PC-9 (cell line): ENCODE measurements at regions not wholly inside any gene's neighbourhood (a gene's known extent, or its start where the extent isn't known, plus 50 kb on each side); places are given as distances from the start of the nearest gene placed in this dataset.
A peak's percentile ranks its signal among the peaks of the same experiment; 100 is the strongest.

Source experiments
- BruUV-seq: library from RNA; stranded (reverse); fragments of 400-500 nt; replicated peaks from 2 replicates; lab custom pipeline; 2021; lab: Mats Ljungman, UMichigan
- CTCF ChIA-PET: fragments of 300-600 bp; sonication (Branson Sonifier 250); formaldehyde crosslinking; loops from one replicate; lab custom pipeline; 2022; ENCODE audit warnings: antibody characterized with exemption; lab: Charles Lee
- POLR2A ChIA-PET: fragments of 300-600 bp; sonication (Branson Sonifier 250); formaldehyde crosslinking; loops from one replicate; lab custom pipeline; 2022; ENCODE audit warnings: antibody characterized with exemption; ENCODE audit not compliant: unreplicated experiment; lab: Charles Lee
- DNase-seq, 2 experiments: peaks; one replicate each; pipeline versions ENCODE4 v3.0.0 to v3.0.0-alpha.2; 2015 to 2022; ENCODE audit warnings: mixed read lengths in 1 of 2
- H2AFZ ChIP-seq: fragments of 200-600 bp; sonication (generic); 2 replicates; pipeline ENCODE4 v1.8.1; 2017; ENCODE audit warnings: antibody characterized with exemption
- H3F3A ChIP-seq: fragments of 200-600 bp; sonication (generic); 2 replicates; pipeline ENCODE4 v1.8.1; 2017; ENCODE audit warnings: antibody characterized with exemption, mild to moderate bottlenecking, low read depth; ENCODE audit not compliant: insufficient read depth
- H3K27ac ChIP-seq: fragments of 200-600 bp; sonication (generic); 2 replicates; pipeline ENCODE4 v1.6.1; 2016; ENCODE audit warnings: mixed run types
- H3K27me3 ChIP-seq: fragments of 200-600 bp; sonication (generic); 2 replicates; pipeline ENCODE4 v1.6.1; 2016; ENCODE audit warnings: low read depth, mixed run types; ENCODE audit not compliant: insufficient read depth
- H3K36me3 ChIP-seq: fragments of 200-600 bp; sonication (generic); 2 replicates; pipeline ENCODE4 v1.6.1; 2016; ENCODE audit warnings: low read depth, mixed run types
- H3K4me1 ChIP-seq: fragments of 200-600 bp; sonication (generic); replicated peaks from 2 replicates; pipeline ENCODE4 v1.6.1; 2016; ENCODE audit warnings: mixed run types; ENCODE audit not compliant: insufficient read depth
- H3K4me2 ChIP-seq: fragments of 200-600 bp; sonication (generic); 2 replicates; pipeline ENCODE4 v1.6.1; 2017; ENCODE audit warnings: mixed run types
- H3K4me3 ChIP-seq: fragments of 200-600 bp; sonication (generic); 2 replicates; pipeline ENCODE4 v1.6.1; 2016; ENCODE audit warnings: mixed run types
- H3K79me2 ChIP-seq: fragments of 200-600 bp; sonication (generic); 2 replicates; pipeline ENCODE4 v1.6.1; 2017; ENCODE audit warnings: low read depth, mixed run types
- H3K9me2 ChIP-seq: fragments of 200-600 bp; sonication (generic); 2 replicates; pipeline ENCODE4 v1.8.1; 2017; ENCODE audit warnings: mild to moderate bottlenecking; ENCODE audit not compliant: insufficient read depth
- H3K9me3 ChIP-seq: fragments of 200-600 bp; sonication (generic); 2 replicates; pipeline ENCODE4 v1.8.1; 2016; ENCODE audit warnings: low read depth; ENCODE audit not compliant: insufficient read depth
- H4K20me1 ChIP-seq: fragments of 200-600 bp; sonication (generic); 2 replicates; pipeline ENCODE4 v1.8.1; 2017; ENCODE audit not compliant: insufficient read depth
- CTCF ChIP-seq: fragments of 200-600 bp; sonication (generic); conservative IDR thresholded peaks from 2 replicates; pipeline ENCODE4 v1.6.1; 2017; ENCODE audit warnings: mixed run types, antibody characterized with exemption, mild to moderate bottlenecking, moderate library complexity
- EZH2 ChIP-seq: fragments of 200-600 bp; sonication (generic); IDR thresholded peaks from 2 replicates; pipeline ENCODE4 v1.8.0; 2017; ENCODE audit warnings: antibody characterized with exemption, low read depth
- intact Hi-C: fragments of 100-400 bp; cut with micrococcal nuclease; formaldehyde crosslinking; loops from one replicate; pipeline ENCODE4 v1.10.0; 2022; ENCODE audit not compliant: unreplicated experiment

- Histone ChIP-seq H3K36me3 (no peaks in the 10 kb centered on the region), H3K27ac (no peak overlapping the region), H3K27me3 (no peaks in the 10 kb centered on the region), H2AFZ (peak overlapping the region; percentile 54), H3K9me3 (no peaks in the 10 kb centered on the region), H4K20me1 (no peaks in the 10 kb centered on the region), H3K9me2 (no peaks in the 10 kb centered on the region; the same call in 1 of the 2 replicates), H3K4me2 (no peak overlapping the region), H3K4me1 (no peaks in the 10 kb centered on the region), H3F3A (no peaks in the 10 kb centered on the region), H3K79me2 (no peaks in the 10 kb centered on the region), H3K4me3 (no peak overlapping the region)
- DNase-seq = no peak
- intact Hi-C loops = no loop called here
- POLR2A ChIA-PET = no interaction called here
- BruUV-seq = no TSS peak
- TF ChIP-seq CTCF (no peak), EZH2 (no peak)
- CTCF ChIA-PET = no interaction called here
These were observed 558.8 kb upstream of the CNTNAP2 start for GRCh38 chr7:145557805-145558204.

GRCh38 chr7:145543242-145543641 is 573.4 kb upstream of the CNTNAP2 start:
- no peak overlapping the region for H3K27ac ChIP-seq
- DNase-seq = no peak
- no peaks in the 10 kb centered on the region for H4K20me1 ChIP-seq
- H3K9me2 ChIP-seq = no peaks in the 10 kb centered on the region
- no peaks in the 10 kb centered on the region for H3K27me3 ChIP-seq
- ChIA-PET CTCF (no interaction called here), POLR2A (no interaction called here)
- no peaks in the 10 kb centered on the region for H3F3A ChIP-seq
- H3K4me2 ChIP-seq = no peak overlapping the region
- intact Hi-C loops = no loop called here
- H3K79me2 ChIP-seq = no peaks in the 10 kb centered on the region
- H3K4me1 ChIP-seq = no peaks in the 10 kb centered on the region
- BruUV-seq = no TSS peak
- H3K36me3 ChIP-seq = no peaks in the 10 kb centered on the region
- TF ChIP-seq CTCF = no peak
- no peak for TF ChIP-seq EZH2
- H2AFZ ChIP-seq = no peak overlapping the region
- H3K4me3 ChIP-seq = no peak overlapping the region
- H3K9me3 ChIP-seq = no peaks in the 10 kb centered on the region

GRCh38 chr7:145539910-145540309 is 576.7 kb upstream of the CNTNAP2 start:
- intact Hi-C loops = no loop called here
- H3K4me1 ChIP-seq = no peaks in the 10 kb centered on the region
- no peaks in the 10 kb centered on the region for H3F3A ChIP-seq
- H3K9me3 ChIP-seq = no peaks in the 10 kb centered on the region
- no peaks in the 10 kb centered on the region for H3K36me3 ChIP-seq
- no peaks in the 10 kb centered on the region for H4K20me1 ChIP-seq
- H3K4me3 ChIP-seq = no peak overlapping the region
- DNase-seq = no peak
- no TSS peak for BruUV-seq
- no peak overlapping the region for H3K27ac ChIP-seq
- ChIA-PET POLR2A (no interaction called here), CTCF (no interaction called here)
- no peaks in the 10 kb centered on the region for H3K9me2 ChIP-seq
- H3K79me2 ChIP-seq = no peaks in the 10 kb centered on the region
- no peak overlapping the region for H3K4me2 ChIP-seq
- H2AFZ ChIP-seq = no peak overlapping the region
- H3K27me3 ChIP-seq = no peaks in the 10 kb centered on the region
- TF ChIP-seq EZH2 (no peak), CTCF (no peak)
